Endothelial cell of umbilical vein (primary cell): ENCODE measurements at regions not wholly inside any gene's neighbourhood (a gene's known extent, or its start where the extent isn't known, plus 50 kb on each side); places are given as distances from the start of the nearest gene placed in this dataset.

Experiments used
- BruUV-seq: library from RNA; stranded (reverse); fragments of 400-500 nt; replicated peaks from 2 replicates; lab custom pipeline; 2021; lab: Mats Ljungman, UMichigan
- CTCF ChIA-PET: fragments of 300-600, 350-600 bp; sonication (Branson Sonifier 250); formaldehyde crosslinking; loops from one replicate; lab custom pipeline; 2021; ENCODE audit warnings: antibody characterized with exemption, inconsistent platforms; lab: Charles Lee
- POLR2A ChIA-PET: fragments of 300-600, 350-600 bp; sonication (Branson Sonifier 250); formaldehyde crosslinking; loops from one replicate; lab custom pipeline; 2021; ENCODE audit warnings: antibody characterized with exemption, inconsistent platforms; lab: Charles Lee
- DNase-seq: peaks from one replicate; pipeline ENCODE4 v3.0.0-alpha.2; 2011; ENCODE audit warnings: low read depth, low spot score
- FAIRE-seq: peaks from 2 replicates; lab custom pipeline; 2011; peaks lifted over from hg19 to GRCh38; lab: Jason Lieb, UNC
- H2AFZ ChIP-seq: 2 replicates; pipeline ENCODE4 v1.6.0; 2012; ENCODE audit warnings: low read depth, low read length, control low read depth, inconsistent platforms
- H3K27ac ChIP-seq: 2 replicates; pipeline ENCODE4 v1.5.1; 2011; ENCODE audit warnings: low read depth, mild to moderate bottlenecking, control low read depth, low read length, moderate library complexity; ENCODE audit not compliant: insufficient read depth
- H3K27me3 ChIP-seq, 2 experiments: 2 replicates each; pipeline versions ENCODE4 v1.6.0 to v1.6.1; 2011; ENCODE audit warnings: low read length in 2 of 2, mixed read lengths in 1 of 2; ENCODE audit not compliant: control insufficient read depth in 2 of 2, insufficient read depth in 2 of 2
- H3K36me3 ChIP-seq, 2 experiments: 2 replicates in 1 of 2; 3 replicates in 1 of 2; pipeline ENCODE4 v1.5.1; 2011; ENCODE audit warnings: low read length in 2 of 2, mild to moderate bottlenecking in 1 of 2, moderate library complexity in 1 of 2; ENCODE audit not compliant: control insufficient read depth in 2 of 2, insufficient read depth in 2 of 2; ENCODE audit errors: extremely low read depth in 1 of 2
- H3K4me1 ChIP-seq: 3 replicates; pipeline ENCODE4 v1.5.1; 2011; ENCODE audit warnings: mild to moderate bottlenecking, low read length; ENCODE audit not compliant: control insufficient read depth, insufficient read depth; ENCODE audit errors: extremely low read depth
- H3K4me2 ChIP-seq: 2 replicates; pipeline ENCODE4 v1.6.1; 2011; ENCODE audit warnings: low read length, control low read depth, mixed read lengths; ENCODE audit not compliant: insufficient read depth
- H3K4me3 ChIP-seq, 3 experiments: fragments of 200-600 bp in 1 of 3; sonication (generic), shearing (Covaris generic) in 1 of 3; replicated peaks in 1 of 3; 2 replicates each; pipeline ENCODE4 v1.5.1; 2011 to 2016; ENCODE audit warnings: control low read depth in 3 of 3, low read length in 3 of 3, mild to moderate bottlenecking in 2 of 3, inconsistent platforms in 1 of 3, low read depth in 1 of 3, moderate library complexity in 1 of 3; ENCODE audit not compliant: insufficient read depth in 1 of 3
- H3K79me2 ChIP-seq: 2 replicates; pipeline ENCODE4 v1.6.0; 2012; ENCODE audit warnings: low read length, inconsistent platforms; ENCODE audit not compliant: control insufficient read depth, insufficient read depth
- H3K9ac ChIP-seq: replicated peaks from 2 replicates; pipeline ENCODE3; 2011; ENCODE audit warnings: low read length, control low read depth; ENCODE audit not compliant: insufficient read depth; ENCODE audit errors: extremely low read depth
- H3K9me1 ChIP-seq: replicated peaks from 3 replicates; pipeline ENCODE4 v1.6.0; 2011; ENCODE audit warnings: mild to moderate bottlenecking, low read length; ENCODE audit not compliant: control insufficient read depth, insufficient read depth; ENCODE audit errors: extremely low read depth
- H3K9me3 ChIP-seq: replicated peaks from 2 replicates; pipeline ENCODE4 v1.5.1; 2012; ENCODE audit warnings: low read length, inconsistent platforms; ENCODE audit not compliant: control insufficient read depth, insufficient read depth
- H4K20me1 ChIP-seq: replicated peaks from 2 replicates; pipeline ENCODE3; 2011; ENCODE audit warnings: mild to moderate bottlenecking, low read length; ENCODE audit not compliant: control insufficient read depth, insufficient read depth; ENCODE audit errors: extremely low read depth
- EZH2 ChIP-seq: IDR thresholded peaks from 2 replicates; pipeline ENCODE4 v1.6.1; 2012; ENCODE audit warnings: borderline replicate concordance, low read depth, mild to moderate bottlenecking, moderate library complexity, low read length, inconsistent platforms; ENCODE audit not compliant: severe bottlenecking
- FOS ChIP-seq: IDR thresholded peaks from 2 replicates; pipeline ENCODE4 v1.6.1; 2011; ENCODE audit warnings: mild to moderate bottlenecking, low read length, moderate library complexity, borderline replicate concordance; ENCODE audit not compliant: insufficient read depth
- GATA2 ChIP-seq: IDR thresholded peaks from 2 replicates; pipeline ENCODE4 v1.7.0; 2011; ENCODE audit warnings: low read depth, mild to moderate bottlenecking, moderate library complexity, mixed read lengths, low read length; ENCODE audit not compliant: insufficient read length, insufficient read depth
- JUN ChIP-seq: IDR thresholded peaks from 2 replicates; pipeline ENCODE4 v1.6.1; 2011; ENCODE audit warnings: borderline replicate concordance, low read depth; ENCODE audit not compliant: insufficient read length, insufficient read depth
- MYC ChIP-seq: IDR thresholded peaks from one replicate; pipeline ENCODE4 v1.6.1; 2011; ENCODE audit warnings: mild to moderate bottlenecking, low read depth, low read length
- POLR2A ChIP-seq: IDR thresholded peaks from 2 replicates; pipeline ENCODE4 v1.6.1; 2012; ENCODE audit warnings: low read depth, mild to moderate bottlenecking, control low read depth, low read length
- POLR2AphosphoS5 ChIP-seq: IDR thresholded peaks from 2 replicates; pipeline ENCODE4 v1.6.1; 2012; ENCODE audit warnings: low read depth, mild to moderate bottlenecking, control low read depth, low read length, moderate library complexity; ENCODE audit not compliant: insufficient read depth
- dilution Hi-C: fragments of 300-500 bp; cut with MboI; formaldehyde crosslinking; loops from one replicate; pipeline ENCODE4 v1.15.0; 2019; ENCODE audit warnings: low sequenced_read_pairs; ENCODE audit not compliant: extremely low pct_ligation_motif_present
- intact Hi-C: fragments of 100-400 bp; cut with micrococcal nuclease; formaldehyde crosslinking; loops from one replicate; pipeline ENCODE4 v1.10.0; 2022
- TF ChIP-seq, protein P1 (sequence below): IDR thresholded peaks from 2 replicates; pipeline ENCODE4 v1.6.1; 2011; ENCODE audit not compliant: insufficient read depth, insufficient read length
- TF ChIP-seq, protein P2 (sequence below), 2 donors: IDR thresholded peaks; 1 replicate in 1 of 2; 2 replicates in 1 of 2; pipeline ENCODE4 v1.5.1; 2011; ENCODE audit warnings: low read length in 2 of 2, mild to moderate bottlenecking in 2 of 2, moderate library complexity in 2 of 2, control low read depth in 1 of 2, inconsistent platforms in 1 of 2, low read depth in 1 of 2; ENCODE audit not compliant: insufficient read depth in 1 of 2; ENCODE audit errors: extremely low read depth in 1 of 2

GRCh38 chr15:100740138-100740537 lies 137.7 kb downstream of the ASB7 start:
- H3K4me1 ChIP-seq, result no peaks in the 10 kb centered on the region
- ChIA-PET POLR2A (no interaction called here), CTCF (no interaction called here)
- H3K4me3 ChIP-seq, result no peak overlapping the region
- no peak overlapping the region for H3K4me2 ChIP-seq
- no TSS peak for BruUV-seq
- peaks cover 0 to 4% of the 10 kb centered on the region in 2 experiments for H3K27me3 ChIP-seq
- H3K36me3 ChIP-seq, result no peaks in the 10 kb centered on the region
- H3K9ac ChIP-seq, result no peak overlapping the region
- H3K27ac ChIP-seq, result no peak overlapping the region
- FAIRE-seq, result no peak
- dilution Hi-C loops (no loop called here), intact Hi-C loops (no loop called here)
- no peak for TF ChIP-seq MYC
- no peak for TF ChIP-seq POLR2A
- TF ChIP-seq POLR2AphosphoS5, result no peak
- no peak for TF ChIP-seq EZH2
- TF ChIP-seq, protein P1, sequence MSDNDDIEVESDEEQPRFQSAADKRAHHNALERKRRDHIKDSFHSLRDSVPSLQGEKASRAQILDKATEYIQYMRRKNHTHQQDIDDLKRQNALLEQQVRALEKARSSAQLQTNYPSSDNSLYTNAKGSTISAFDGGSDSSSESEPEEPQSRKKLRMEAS, result no peak
- TF ChIP-seq, protein P2, sequence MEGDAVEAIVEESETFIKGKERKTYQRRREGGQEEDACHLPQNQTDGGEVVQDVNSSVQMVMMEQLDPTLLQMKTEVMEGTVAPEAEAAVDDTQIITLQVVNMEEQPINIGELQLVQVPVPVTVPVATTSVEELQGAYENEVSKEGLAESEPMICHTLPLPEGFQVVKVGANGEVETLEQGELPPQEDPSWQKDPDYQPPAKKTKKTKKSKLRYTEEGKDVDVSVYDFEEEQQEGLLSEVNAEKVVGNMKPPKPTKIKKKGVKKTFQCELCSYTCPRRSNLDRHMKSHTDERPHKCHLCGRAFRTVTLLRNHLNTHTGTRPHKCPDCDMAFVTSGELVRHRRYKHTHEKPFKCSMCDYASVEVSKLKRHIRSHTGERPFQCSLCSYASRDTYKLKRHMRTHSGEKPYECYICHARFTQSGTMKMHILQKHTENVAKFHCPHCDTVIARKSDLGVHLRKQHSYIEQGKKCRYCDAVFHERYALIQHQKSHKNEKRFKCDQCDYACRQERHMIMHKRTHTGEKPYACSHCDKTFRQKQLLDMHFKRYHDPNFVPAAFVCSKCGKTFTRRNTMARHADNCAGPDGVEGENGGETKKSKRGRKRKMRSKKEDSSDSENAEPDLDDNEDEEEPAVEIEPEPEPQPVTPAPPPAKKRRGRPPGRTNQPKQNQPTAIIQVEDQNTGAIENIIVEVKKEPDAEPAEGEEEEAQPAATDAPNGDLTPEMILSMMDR (IDR thresholded peaks at IDR 0.05; ENCODE audit: extremely low read depth in 1 of 2, insufficient read depth in 1 of 2, low read depth in 1 of 2, low read length in 2 of 2), result no peak
- no peak for TF ChIP-seq GATA2
- TF ChIP-seq JUN, result no peak
- TF ChIP-seq FOS, result no peak
- no peak overlapping the region for H2AFZ ChIP-seq
- no peaks in the 10 kb centered on the region for H3K79me2 ChIP-seq
- H3K9me3 ChIP-seq, result no peaks in the 10 kb centered on the region
- no peaks in the 10 kb centered on the region for H4K20me1 ChIP-seq
- H3K9me1 ChIP-seq, result no peaks in the 10 kb centered on the region
- no peak for DNase-seq
